ENCODE measurements at regions not wholly inside any gene's neighbourhood (a gene's known extent, or its start where the extent isn't known, plus 50 kb on each side); places are given as distances from the start of the nearest gene placed in this dataset.

DNA sequence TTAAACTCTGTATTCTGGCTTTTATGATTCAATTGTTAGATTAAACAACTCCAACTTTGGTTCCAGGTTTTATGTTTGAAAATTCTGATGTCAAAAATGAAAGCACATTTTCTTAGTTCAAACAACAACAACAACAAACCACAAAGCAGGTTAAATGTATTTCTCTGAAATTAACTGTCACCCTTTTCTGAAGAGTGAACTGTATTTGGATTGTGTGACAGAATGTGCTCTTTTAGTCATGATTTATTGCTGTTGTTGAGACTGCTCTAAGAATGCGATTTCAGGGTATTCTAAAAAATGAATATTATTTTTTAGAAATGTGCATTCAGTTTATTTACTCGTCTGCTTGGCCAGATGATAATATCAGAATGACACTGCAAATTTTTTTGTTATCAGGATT lies 144.1 kb downstream of the GNAI1 start:
- intact Hi-C loops (cut with DNase I; ENCODE audit: low total_unique reads): no loop called here
- TF ChIP-seq, protein P1, sequence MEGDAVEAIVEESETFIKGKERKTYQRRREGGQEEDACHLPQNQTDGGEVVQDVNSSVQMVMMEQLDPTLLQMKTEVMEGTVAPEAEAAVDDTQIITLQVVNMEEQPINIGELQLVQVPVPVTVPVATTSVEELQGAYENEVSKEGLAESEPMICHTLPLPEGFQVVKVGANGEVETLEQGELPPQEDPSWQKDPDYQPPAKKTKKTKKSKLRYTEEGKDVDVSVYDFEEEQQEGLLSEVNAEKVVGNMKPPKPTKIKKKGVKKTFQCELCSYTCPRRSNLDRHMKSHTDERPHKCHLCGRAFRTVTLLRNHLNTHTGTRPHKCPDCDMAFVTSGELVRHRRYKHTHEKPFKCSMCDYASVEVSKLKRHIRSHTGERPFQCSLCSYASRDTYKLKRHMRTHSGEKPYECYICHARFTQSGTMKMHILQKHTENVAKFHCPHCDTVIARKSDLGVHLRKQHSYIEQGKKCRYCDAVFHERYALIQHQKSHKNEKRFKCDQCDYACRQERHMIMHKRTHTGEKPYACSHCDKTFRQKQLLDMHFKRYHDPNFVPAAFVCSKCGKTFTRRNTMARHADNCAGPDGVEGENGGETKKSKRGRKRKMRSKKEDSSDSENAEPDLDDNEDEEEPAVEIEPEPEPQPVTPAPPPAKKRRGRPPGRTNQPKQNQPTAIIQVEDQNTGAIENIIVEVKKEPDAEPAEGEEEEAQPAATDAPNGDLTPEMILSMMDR (IDR thresholded peaks at IDR 0.05): no peak
- no peak for TF ChIP-seq POLR2A (IDR thresholded peaks at IDR 0.05)
- no peak for DNase-seq (ENCODE audit: low spot score in 2 of 2)
- WGBS, 2 donors: 39 to 42% methylated on average over 2 of the region's 2 CpGs
- H3K4me3 ChIP-seq (ENCODE audit: low read depth, poor library complexity, severe bottlenecking): no peak overlapping the region

DNA sequence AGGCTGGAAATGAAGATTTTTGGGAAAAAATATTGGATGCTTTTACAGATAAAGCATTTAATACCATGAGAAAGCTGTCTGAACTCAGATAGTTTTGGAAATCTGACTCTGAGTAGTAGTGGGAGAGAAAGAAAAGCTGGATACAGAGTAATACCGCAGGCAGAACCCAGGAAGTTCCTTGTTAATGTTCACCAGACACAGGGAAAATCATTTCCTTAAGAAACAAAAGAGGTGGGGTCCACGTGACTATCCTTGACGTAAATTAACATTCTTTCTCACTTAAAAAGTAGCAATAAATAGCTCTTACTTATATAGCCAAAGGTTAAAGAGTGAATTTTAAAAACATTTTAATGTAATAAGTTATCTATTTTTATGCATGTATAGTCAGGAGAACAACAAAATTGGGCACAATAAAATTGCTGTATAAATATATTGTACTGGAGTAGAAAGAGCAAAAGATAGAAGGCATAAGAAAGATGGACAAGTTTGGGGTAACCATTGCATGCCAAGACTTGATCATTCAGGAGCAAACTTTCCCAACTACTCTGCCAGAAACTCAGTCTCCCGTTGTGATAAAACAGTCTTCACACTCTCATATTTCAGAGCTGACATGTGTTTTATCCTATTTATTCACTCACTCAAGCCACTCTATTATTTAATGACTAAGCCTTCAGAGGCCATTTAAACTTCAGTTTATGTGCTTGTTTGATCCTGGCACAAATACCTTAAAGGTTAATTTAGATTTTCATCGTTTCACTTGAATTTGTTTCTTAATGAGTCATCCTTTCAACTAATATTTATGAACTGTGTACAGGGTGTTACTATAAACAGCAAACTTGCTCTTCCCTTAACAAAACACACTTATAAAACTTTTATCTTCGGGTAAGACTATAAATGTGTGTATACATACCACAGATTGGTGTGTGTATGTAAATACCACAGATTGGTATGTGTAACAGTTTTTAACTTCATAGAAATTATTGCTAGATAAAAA lies 143.1 kb downstream of the GNAI1 start:
- WGBS, 2 donors: 11 to 16% methylated on average over 6 of the region's 6 CpGs
- no peak for TF ChIP-seq POLR2A (IDR thresholded peaks at IDR 0.05)
- TF ChIP-seq, protein P1 (IDR thresholded peaks at IDR 0.05): no peak
- DNase-seq (ENCODE audit: low spot score in 2 of 2): no peak
- no peak overlapping the region for H3K4me3 ChIP-seq (ENCODE audit: low read depth, poor library complexity, severe bottlenecking)
- intact Hi-C loops (cut with DNase I; ENCODE audit: low total_unique reads): no loop called here
